ENCODE measurements at regions not wholly inside any gene's neighbourhood (a gene's known extent, or its start where the extent isn't known, plus 50 kb on each side); places are given as distances from the start of the nearest gene placed in this dataset.

- no peaks in the 10 kb centered on the region for H4K20me1 ChIP-seq (ENCODE audit: insufficient read depth)
- no peak for TF ChIP-seq EZH2 (IDR thresholded peaks at IDR 0.05; ENCODE audit: insufficient read depth, poor library complexity, severe bottlenecking)
- no peak for TF ChIP-seq EZH2phosphoT487 (IDR thresholded peaks at IDR 0.05; ENCODE audit: insufficient read depth, low read depth)
- 13 to 14% methylated on average over 4 of the region's 4 CpGs for WGBS, 2 experiments (ENCODE audit: low coverage in 1 of 2, low lambda C conversion rate in 2 of 2, missing lambda C conversion rate in 2 of 2)
- H3K9me2 ChIP-seq (ENCODE audit: insufficient read depth) = no peaks in the 10 kb centered on the region
- no peak overlapping the region for H2AFZ ChIP-seq
- H3K4me3 ChIP-seq = no peak overlapping the region
- H3K4me1 ChIP-seq (ENCODE audit: insufficient read depth) = no peaks in the 10 kb centered on the region
- peaks cover 2% of the 10 kb centered on the region for H3K9me3 ChIP-seq (ENCODE audit: low read depth)
- DNase-seq = no peak
- H3K27ac ChIP-seq = no peak overlapping the region
- in situ Hi-C loops (cut with MboI) = no loop called here
- H3K4me2 ChIP-seq (ENCODE audit: unreplicated experiment) = no peak overlapping the region
- no peaks in the 10 kb centered on the region for H3K27me3 ChIP-seq (replicated peaks; ENCODE audit: insufficient read depth)
- H3K79me2 ChIP-seq (ENCODE audit: insufficient read depth) = no peaks in the 10 kb centered on the region
- H3K9ac ChIP-seq = no peak overlapping the region
- no peaks in the 10 kb centered on the region for H3K36me3 ChIP-seq (ENCODE audit: low read depth)
- no peaks in the 10 kb centered on the region for H3F3A ChIP-seq (ENCODE audit: insufficient read depth)
These were observed 883.0 kb downstream of the TBC1D22A start for GRCh38 chr22:47645450-47645914.

- Histone ChIP-seq H3K9me2 (ENCODE audit: insufficient read depth) (no peaks in the 10 kb centered on the region), H3K9ac (no peak overlapping the region), H3K79me2 (ENCODE audit: insufficient read depth) (no peaks in the 10 kb centered on the region), H3K4me1 (ENCODE audit: insufficient read depth) (no peaks in the 10 kb centered on the region), H2AFZ (no peak overlapping the region), H3K9me3 (ENCODE audit: low read depth) (no peaks in the 10 kb centered on the region), H4K20me1 (ENCODE audit: insufficient read depth) (no peaks in the 10 kb centered on the region), H3F3A (ENCODE audit: insufficient read depth) (no peaks in the 10 kb centered on the region), H3K4me3 (no peak overlapping the region), H3K27me3 (replicated peaks; ENCODE audit: insufficient read depth) (no peaks in the 10 kb centered on the region), H3K27ac (no peak overlapping the region), H3K4me2 (ENCODE audit: unreplicated experiment) (no peak overlapping the region), H3K36me3 (ENCODE audit: low read depth) (no peaks in the 10 kb centered on the region)
- in situ Hi-C loops (cut with MboI) = no loop called here
- TF ChIP-seq EZH2 (IDR thresholded peaks at IDR 0.05; ENCODE audit: insufficient read depth, poor library complexity, severe bottlenecking) = no peak
- WGBS, 2 experiments (ENCODE audit: low coverage in 1 of 2, low lambda C conversion rate in 2 of 2, missing lambda C conversion rate in 2 of 2) = 14 to 16% methylated on average over 7 of the region's 7 CpGs
- DNase-seq = no peak
These were observed 871.9 kb downstream of the TBC1D22A start for GRCh38 chr22:47634347-47634746.

GRCh38 chr22:47633111-47633510 lies 870.7 kb downstream of the TBC1D22A start:
- Histone ChIP-seq H3K36me3 (ENCODE audit: low read depth) (no peaks in the 10 kb centered on the region), H4K20me1 (ENCODE audit: insufficient read depth) (no peaks in the 10 kb centered on the region), H3K9me3 (ENCODE audit: low read depth) (no peaks in the 10 kb centered on the region), H3K4me2 (ENCODE audit: unreplicated experiment) (no peak overlapping the region), H3K79me2 (ENCODE audit: insufficient read depth) (no peaks in the 10 kb centered on the region), H3K9me2 (ENCODE audit: insufficient read depth) (no peaks in the 10 kb centered on the region), H3K4me1 (ENCODE audit: insufficient read depth) (no peaks in the 10 kb centered on the region), H3K27ac (no peak overlapping the region), H3K4me3 (no peak overlapping the region), H3F3A (ENCODE audit: insufficient read depth) (no peaks in the 10 kb centered on the region), H3K9ac (no peak overlapping the region), H3K27me3 (replicated peaks; ENCODE audit: insufficient read depth) (no peaks in the 10 kb centered on the region), H2AFZ (no peak overlapping the region)
- no peak for TF ChIP-seq EZH2 (IDR thresholded peaks at IDR 0.05; ENCODE audit: insufficient read depth, poor library complexity, severe bottlenecking)
- TF ChIP-seq EZH2phosphoT487 (IDR thresholded peaks at IDR 0.05; ENCODE audit: insufficient read depth, low read depth) = no peak
- in situ Hi-C loops (cut with MboI) = no loop called here
- 48 to 74% methylated on average over 5 to 6 of the region's 6 CpGs for WGBS, 2 experiments (ENCODE audit: low coverage in 1 of 2, low lambda C conversion rate in 2 of 2, missing lambda C conversion rate in 2 of 2)
- DNase-seq = no peak

- H3K9me3 ChIP-seq (ENCODE audit: low read depth) = no peaks in the 10 kb centered on the region
These were observed 870.3 kb downstream of the TBC1D22A start for GRCh38 chr22:47632701-47633100.

GRCh38 chr22:47631571-47632102 lies 869.2 kb downstream of the TBC1D22A start:
- Histone ChIP-seq H3K27ac (no peak overlapping the region), H3K4me2 (ENCODE audit: unreplicated experiment) (no peak overlapping the region), H3K4me1 (ENCODE audit: insufficient read depth) (no peaks in the 10 kb centered on the region), H3K9ac (no peak overlapping the region), H3K9me2 (ENCODE audit: insufficient read depth) (no peaks in the 10 kb centered on the region), H2AFZ (no peak overlapping the region), H3K9me3 (ENCODE audit: low read depth) (no peaks in the 10 kb centered on the region), H3K27me3 (replicated peaks; ENCODE audit: insufficient read depth) (no peaks in the 10 kb centered on the region), H3K4me3 (no peak overlapping the region), H3F3A (ENCODE audit: insufficient read depth) (no peaks in the 10 kb centered on the region), H3K36me3 (ENCODE audit: low read depth) (no peaks in the 10 kb centered on the region), H4K20me1 (ENCODE audit: insufficient read depth) (no peaks in the 10 kb centered on the region), H3K79me2 (ENCODE audit: insufficient read depth) (no peaks in the 10 kb centered on the region)
- DNase-seq = no peak
- WGBS, 2 experiments (ENCODE audit: low coverage in 1 of 2, low lambda C conversion rate in 2 of 2, missing lambda C conversion rate in 2 of 2) = 49 to 65% methylated on average over 21 to 31 of the region's 31 CpGs
- no peak for TF ChIP-seq EZH2 (IDR thresholded peaks at IDR 0.05; ENCODE audit: insufficient read depth, poor library complexity, severe bottlenecking)
- in situ Hi-C loops (cut with MboI) = no loop called here

More at GRCh38 chr22:47632701-47633100, 870.3 kb downstream of the TBC1D22A start:
- Histone ChIP-seq H4K20me1 (ENCODE audit: insufficient read depth) (no peaks in the 10 kb centered on the region), H3K4me2 (ENCODE audit: unreplicated experiment) (no peak overlapping the region), H3K27me3 (replicated peaks; ENCODE audit: insufficient read depth) (no peaks in the 10 kb centered on the region), H3K9ac (no peak overlapping the region), H3K4me1 (ENCODE audit: insufficient read depth) (no peaks in the 10 kb centered on the region), H3F3A (ENCODE audit: insufficient read depth) (no peaks in the 10 kb centered on the region), H3K27ac (no peak overlapping the region), H3K4me3 (no peak overlapping the region), H3K79me2 (ENCODE audit: insufficient read depth) (no peaks in the 10 kb centered on the region), H2AFZ (no peak overlapping the region), H3K9me2 (ENCODE audit: insufficient read depth) (no peaks in the 10 kb centered on the region), H3K36me3 (ENCODE audit: low read depth) (no peaks in the 10 kb centered on the region)
- no peak for DNase-seq
- 4% methylated on average over 10 of the region's 10 CpGs for WGBS, 2 experiments (ENCODE audit: low coverage in 1 of 2, low lambda C conversion rate in 2 of 2, missing lambda C conversion rate in 2 of 2)
- in situ Hi-C loops (cut with MboI) = no loop called here
- TF ChIP-seq EZH2phosphoT487 (IDR thresholded peaks at IDR 0.05; ENCODE audit: insufficient read depth, low read depth) = no peak
